Activated naive CD8-positive, alpha-beta T cell treated with anti-CD3 and anti-CD28 coated beads for 36 hours (primary cell): ENCODE measurements at regions not wholly inside any gene's neighbourhood (a gene's known extent, or its start where the extent isn't known, plus 50 kb on each side); places are given as distances from the start of the nearest gene placed in this dataset.

ENCODE experiments used
- DNase-seq: peaks from one replicate; pipeline ENCODE4 v3.0.0; 2021
- H3K27ac Mint-ChIP-seq: one replicate; pipeline ENCODE4 v1.8.0; 2022; ENCODE audit warnings: mild to moderate bottlenecking, moderate library complexity, mixed read lengths
- H3K27me3 Mint-ChIP-seq: one replicate; pipeline ENCODE4 v1.8.0; 2022; ENCODE audit warnings: mild to moderate bottlenecking, mixed read lengths
- H3K36me3 Mint-ChIP-seq: one replicate; pipeline ENCODE4 v1.8.0; 2021; ENCODE audit warnings: mild to moderate bottlenecking, mixed read lengths
- H3K4me1 Mint-ChIP-seq: one replicate; pipeline ENCODE4 v1.8.0; 2021; ENCODE audit warnings: mixed read lengths
- H3K4me3 Mint-ChIP-seq: one replicate; pipeline ENCODE4 v1.8.0; 2022; ENCODE audit warnings: mild to moderate bottlenecking, moderate library complexity, mixed read lengths
- H3K9me3 Mint-ChIP-seq: one replicate; pipeline ENCODE4 v1.8.0; 2022; ENCODE audit warnings: mixed read lengths

DNA sequence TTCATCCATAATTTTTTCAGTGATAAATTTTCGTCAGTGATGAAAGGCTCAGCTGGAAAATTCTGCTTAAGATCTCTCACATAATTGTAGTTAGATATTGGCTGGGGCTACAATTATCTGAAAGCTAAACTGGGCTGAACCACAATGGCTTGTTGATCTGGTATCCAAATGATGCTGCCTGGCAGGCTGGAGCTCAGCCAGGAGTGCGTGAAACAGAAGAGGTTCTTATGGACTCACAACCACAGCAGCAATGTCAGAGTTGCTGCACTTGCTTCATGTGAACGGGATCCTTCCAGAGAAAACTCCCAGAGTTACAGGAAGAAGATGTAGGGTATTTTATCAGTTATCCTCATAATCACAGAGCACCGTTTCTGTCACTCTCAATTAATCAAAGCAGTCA lies 533.2 kb upstream of the POM121L12 start:
- Mint-ChIP-seq H3K4me1 (no peaks in the 10 kb centered on the region), H3K36me3 (no peaks in the 10 kb centered on the region), H3K4me3 (no peak overlapping the region)

DNA sequence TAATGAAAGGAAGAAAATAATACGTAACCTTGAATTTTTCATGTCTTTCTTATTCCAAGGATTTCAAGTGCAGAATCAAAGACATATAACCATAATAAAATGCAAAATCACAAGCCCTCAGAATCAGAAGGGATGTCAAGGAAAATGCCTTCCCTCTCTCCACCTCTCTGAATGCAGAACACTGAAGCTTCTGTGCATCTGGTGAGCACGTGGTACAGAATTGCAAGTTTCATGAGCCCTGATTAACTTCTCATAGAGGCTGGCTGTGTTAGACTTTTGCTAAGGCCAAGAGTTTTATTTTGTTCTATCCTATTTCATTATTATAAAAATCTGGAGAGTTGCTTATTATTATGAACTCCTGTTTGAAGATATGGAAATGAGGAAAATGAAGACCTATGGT lies 533.7 kb upstream of the POM121L12 start:
- DNase-seq, result no peak
- no peak overlapping the region for H3K27ac Mint-ChIP-seq
- H3K4me3 Mint-ChIP-seq, result no peak overlapping the region
- H3K36me3 Mint-ChIP-seq, result no peaks in the 10 kb centered on the region
- H3K9me3 Mint-ChIP-seq, result no peaks in the 10 kb centered on the region
- H3K27me3 Mint-ChIP-seq, result no peaks in the 10 kb centered on the region
- H3K4me1 Mint-ChIP-seq, result no peaks in the 10 kb centered on the region

More for the DNA sequence above, 533.2 kb upstream of the POM121L12 start:
- H3K9me3 Mint-ChIP-seq, result no peaks in the 10 kb centered on the region
- no peak for DNase-seq
- no peak overlapping the region for H3K27ac Mint-ChIP-seq
- no peaks in the 10 kb centered on the region for H3K27me3 Mint-ChIP-seq

DNA sequence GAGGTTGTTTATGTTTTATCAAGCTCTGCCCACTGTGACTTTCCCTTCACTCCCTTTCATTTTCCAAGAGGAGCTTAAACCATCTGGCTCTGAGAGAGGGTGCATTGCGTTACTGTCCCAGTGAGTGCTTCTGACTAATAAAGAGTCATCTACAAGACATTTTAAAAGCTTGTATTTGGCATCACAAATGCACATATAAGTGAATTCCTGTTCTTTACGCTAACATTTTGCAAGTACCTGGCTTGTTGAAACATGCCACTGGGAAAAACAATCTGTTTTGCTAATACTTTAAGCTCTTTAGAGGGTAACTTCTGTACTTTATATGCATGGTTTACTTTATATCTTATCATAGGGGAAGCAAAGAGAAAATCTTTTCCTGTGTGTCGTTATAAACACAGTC lies 534.6 kb upstream of the POM121L12 start:
- Mint-ChIP-seq H3K9me3 (no peaks in the 10 kb centered on the region), H3K4me3 (no peak overlapping the region), H3K27ac (no peak overlapping the region), H3K27me3 (no peaks in the 10 kb centered on the region), H3K4me1 (no peaks in the 10 kb centered on the region), H3K36me3 (no peaks in the 10 kb centered on the region)
- DNase-seq, result no peak

GRCh38 chr7:52498366-52498765 lies 537.1 kb upstream of the POM121L12 start:
- no peak for DNase-seq
- Mint-ChIP-seq H3K4me1 (no peaks in the 10 kb centered on the region), H3K36me3 (no peaks in the 10 kb centered on the region), H3K27me3 (no peaks in the 10 kb centered on the region), H3K27ac (no peak overlapping the region), H3K4me3 (no peak overlapping the region), H3K9me3 (no peaks in the 10 kb centered on the region)

DNA sequence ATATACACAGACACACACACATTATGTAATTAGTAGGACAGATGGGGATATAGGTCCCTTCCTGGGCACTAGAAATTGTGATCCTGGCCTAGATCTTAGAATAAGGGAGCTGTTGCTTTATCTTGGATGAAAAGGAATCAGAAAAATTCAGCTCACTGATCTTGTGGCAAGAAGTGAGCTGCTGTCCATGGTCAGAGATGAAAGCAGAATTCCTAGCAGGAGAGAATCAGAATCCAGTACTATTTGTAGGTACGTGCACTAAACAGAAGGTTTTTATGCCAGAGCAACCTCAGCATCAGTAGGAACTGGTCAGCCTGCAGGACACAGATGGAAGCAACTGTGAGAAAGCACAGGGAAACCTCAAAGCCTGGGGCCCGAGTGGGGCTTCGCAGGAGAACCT lies 549.2 kb upstream of the POM121L12 start:
- H3K27ac Mint-ChIP-seq, result no peak overlapping the region
- no peaks in the 10 kb centered on the region for H3K27me3 Mint-ChIP-seq
- H3K4me3 Mint-ChIP-seq, result no peak overlapping the region
- no peaks in the 10 kb centered on the region for H3K4me1 Mint-ChIP-seq
- no peaks in the 10 kb centered on the region for H3K9me3 Mint-ChIP-seq
- H3K36me3 Mint-ChIP-seq, result no peaks in the 10 kb centered on the region
- no peak for DNase-seq

- no peak overlapping the region for H3K4me3 Mint-ChIP-seq
- H3K36me3 Mint-ChIP-seq, result no peaks in the 10 kb centered on the region
- no peaks in the 10 kb centered on the region for H3K27me3 Mint-ChIP-seq
- H3K4me1 Mint-ChIP-seq, result no peaks in the 10 kb centered on the region
- no peaks in the 10 kb centered on the region for H3K9me3 Mint-ChIP-seq
- H3K27ac Mint-ChIP-seq, result no peak overlapping the region
- DNase-seq, result no peak
These were observed 553.4 kb upstream of the POM121L12 start for GRCh38 chr7:52482076-52482475.

DNA sequence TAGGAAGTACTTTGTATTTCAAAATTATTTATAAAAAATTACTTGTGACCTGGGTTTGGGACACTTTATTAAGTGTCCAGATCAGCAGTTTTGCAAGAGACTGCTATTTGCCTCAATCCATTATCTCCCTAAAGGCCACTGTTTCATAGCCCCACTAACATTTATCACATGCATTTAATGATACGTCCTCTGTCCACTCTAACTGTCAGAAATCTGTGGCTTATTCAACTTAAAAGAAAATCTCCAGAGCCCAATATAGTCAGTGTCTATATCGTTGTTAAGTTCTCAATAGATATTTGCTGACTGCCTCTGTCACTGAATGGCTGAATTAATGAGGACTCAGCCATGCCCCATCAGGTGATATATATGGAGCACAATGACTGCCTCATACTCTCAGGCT lies 553.9 kb upstream of the POM121L12 start:
- DNase-seq, result no peak
- H3K4me3 Mint-ChIP-seq, result no peak overlapping the region
- H3K36me3 Mint-ChIP-seq, result no peaks in the 10 kb centered on the region
- no peak overlapping the region for H3K27ac Mint-ChIP-seq
- no peaks in the 10 kb centered on the region for H3K27me3 Mint-ChIP-seq
- no peaks in the 10 kb centered on the region for H3K4me1 Mint-ChIP-seq
- no peaks in the 10 kb centered on the region for H3K9me3 Mint-ChIP-seq

DNA sequence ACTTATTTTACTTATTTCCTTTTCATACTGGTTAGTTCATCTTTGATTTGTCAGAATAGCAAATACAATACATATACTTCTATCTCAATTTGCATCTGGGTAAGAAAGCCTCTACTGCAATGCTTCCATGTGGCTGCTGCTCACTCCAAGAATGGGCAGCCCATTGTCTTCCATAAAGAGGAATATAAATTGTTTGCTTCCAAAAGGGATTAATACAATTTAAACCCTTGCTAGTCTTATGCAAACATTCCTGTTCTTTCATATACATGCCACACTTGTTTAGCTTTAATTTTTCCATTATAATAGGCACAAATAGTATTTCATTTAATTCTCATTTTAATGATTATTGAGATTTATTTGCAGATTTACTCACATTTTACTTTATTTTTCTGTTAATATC lies 555.4 kb upstream of the POM121L12 start:
- Mint-ChIP-seq H3K9me3 (peaks cover 4% of the 10 kb centered on the region), H3K4me1 (no peaks in the 10 kb centered on the region), H3K36me3 (no peaks in the 10 kb centered on the region), H3K27me3 (no peaks in the 10 kb centered on the region), H3K4me3 (no peak overlapping the region), H3K27ac (no peak overlapping the region)
- DNase-seq, result no peak

DNA sequence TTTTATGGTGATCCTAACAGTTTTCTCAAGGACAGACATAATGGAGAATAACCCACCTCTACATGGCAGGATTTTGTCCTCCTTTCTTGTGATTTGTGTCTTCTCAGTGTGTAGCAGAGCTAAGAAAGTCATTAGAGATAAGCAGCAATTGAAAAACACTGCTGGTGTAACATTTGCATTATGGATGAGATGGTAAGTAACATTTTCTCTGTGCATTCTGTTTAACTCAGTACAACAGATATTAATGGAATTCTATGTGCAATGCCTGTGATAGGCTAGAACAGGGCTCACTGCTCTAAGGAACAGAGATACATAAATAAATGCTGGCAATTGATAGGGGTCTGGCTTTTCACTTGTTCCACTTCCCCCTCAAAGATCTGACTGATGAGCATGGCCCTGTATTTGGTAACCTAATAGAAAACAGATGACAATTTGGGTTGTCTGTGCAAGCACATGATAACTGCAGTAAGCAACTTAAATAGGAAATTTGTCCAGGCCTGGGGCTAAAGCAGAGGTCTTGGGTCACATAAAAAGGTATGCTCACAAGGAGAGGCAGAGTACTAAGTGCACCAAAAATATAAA lies 560.3 kb upstream of the POM121L12 start:
- Mint-ChIP-seq H3K36me3 (no peaks in the 10 kb centered on the region), H3K4me3 (no peak overlapping the region), H3K9me3 (peaks cover 9% of the 10 kb centered on the region), H3K27ac (no peak overlapping the region), H3K4me1 (no peaks in the 10 kb centered on the region), H3K27me3 (no peaks in the 10 kb centered on the region)
- DNase-seq, result no peak

- no peaks in the 10 kb centered on the region for H3K27me3 Mint-ChIP-seq
- no peaks in the 10 kb centered on the region for H3K4me1 Mint-ChIP-seq
These were observed 561.7 kb upstream of the POM121L12 start for GRCh38 chr7:52473756-52474155.

DNA sequence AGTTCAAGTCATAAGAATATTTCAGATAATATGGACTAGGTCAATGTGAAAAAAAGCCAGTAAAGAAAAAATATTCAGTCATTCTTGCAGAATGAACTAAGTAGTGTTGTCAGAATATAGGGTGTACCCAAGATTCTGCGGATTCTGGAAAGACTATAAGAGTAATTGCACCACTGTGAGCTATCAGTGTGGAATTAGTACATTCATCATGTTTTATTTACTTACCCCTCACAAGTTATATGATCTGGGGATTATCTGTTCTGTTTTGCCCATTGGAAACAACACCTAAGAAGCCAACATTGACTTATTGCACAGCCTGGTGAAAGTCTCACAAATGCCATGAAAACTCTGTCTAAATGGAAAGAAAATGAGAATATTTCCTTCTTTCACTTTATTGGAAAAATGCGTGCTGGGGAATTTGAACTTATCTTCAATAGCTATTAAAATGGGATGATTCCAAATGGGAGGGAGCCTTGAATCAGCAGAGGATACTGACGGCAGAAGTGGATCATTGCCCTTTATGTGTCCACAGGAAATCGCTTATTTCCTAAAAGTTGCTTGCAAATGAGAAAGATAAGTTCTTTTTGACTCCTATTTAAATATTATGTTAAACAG lies 563.3 kb upstream of the POM121L12 start:
- peaks cover 14% of the 10 kb centered on the region for H3K9me3 Mint-ChIP-seq
- no peaks in the 10 kb centered on the region for H3K4me1 Mint-ChIP-seq
- H3K36me3 Mint-ChIP-seq, result no peaks in the 10 kb centered on the region
- no peak overlapping the region for H3K4me3 Mint-ChIP-seq
- no peak overlapping the region for H3K27ac Mint-ChIP-seq
- no peaks in the 10 kb centered on the region for H3K27me3 Mint-ChIP-seq
- no peak for DNase-seq

More at GRCh38 chr7:52473756-52474155, 561.7 kb upstream of the POM121L12 start:
- no peak for DNase-seq
- Mint-ChIP-seq H3K27ac (no peak overlapping the region), H3K36me3 (no peaks in the 10 kb centered on the region), H3K4me3 (no peak overlapping the region), H3K9me3 (peaks cover 14% of the 10 kb centered on the region)

- peaks cover 13% of the 10 kb centered on the region for H3K9me3 Mint-ChIP-seq
- H3K27ac Mint-ChIP-seq, result no peak overlapping the region
- H3K4me3 Mint-ChIP-seq, result no peak overlapping the region
- H3K4me1 Mint-ChIP-seq, result no peaks in the 10 kb centered on the region
- no peak for DNase-seq
- no peaks in the 10 kb centered on the region for H3K27me3 Mint-ChIP-seq
- H3K36me3 Mint-ChIP-seq, result no peaks in the 10 kb centered on the region
These were observed 570.2 kb upstream of the POM121L12 start for GRCh38 chr7:52465216-52465615.

DNA sequence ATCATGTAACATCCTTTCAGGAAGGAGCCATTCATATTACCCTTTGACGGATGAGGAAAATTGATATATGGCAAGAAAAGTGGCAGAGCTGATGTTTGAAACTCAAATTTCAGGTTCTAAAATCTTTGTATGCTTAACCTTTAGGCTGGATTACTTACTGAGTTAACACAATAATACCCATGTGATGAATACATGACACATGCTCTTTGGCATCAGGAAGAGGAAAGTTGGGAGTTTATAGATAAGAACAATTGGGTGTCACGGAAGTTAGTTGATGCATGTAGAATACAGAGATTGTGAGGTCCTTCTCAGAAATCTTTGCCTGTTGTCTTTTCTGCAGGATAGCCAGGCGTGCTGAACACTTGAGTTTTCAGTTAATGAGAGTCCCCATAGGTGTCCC lies 572.1 kb upstream of the POM121L12 start:
- H3K36me3 Mint-ChIP-seq, result no peaks in the 10 kb centered on the region
- H3K4me1 Mint-ChIP-seq, result no peaks in the 10 kb centered on the region
- no peak overlapping the region for H3K27ac Mint-ChIP-seq
- DNase-seq, result no peak
- no peak overlapping the region for H3K4me3 Mint-ChIP-seq
- H3K9me3 Mint-ChIP-seq, result peaks cover 7% of the 10 kb centered on the region
- no peaks in the 10 kb centered on the region for H3K27me3 Mint-ChIP-seq

- no peak overlapping the region for H3K4me3 Mint-ChIP-seq
- H3K27ac Mint-ChIP-seq, result no peak overlapping the region
- no peaks in the 10 kb centered on the region for H3K36me3 Mint-ChIP-seq
- H3K27me3 Mint-ChIP-seq, result no peaks in the 10 kb centered on the region
- H3K4me1 Mint-ChIP-seq, result no peaks in the 10 kb centered on the region
- peaks cover 7% of the 10 kb centered on the region for H3K9me3 Mint-ChIP-seq
- DNase-seq, result no peak
These were observed 573.0 kb upstream of the POM121L12 start for GRCh38 chr7:52462474-52462873.

DNA sequence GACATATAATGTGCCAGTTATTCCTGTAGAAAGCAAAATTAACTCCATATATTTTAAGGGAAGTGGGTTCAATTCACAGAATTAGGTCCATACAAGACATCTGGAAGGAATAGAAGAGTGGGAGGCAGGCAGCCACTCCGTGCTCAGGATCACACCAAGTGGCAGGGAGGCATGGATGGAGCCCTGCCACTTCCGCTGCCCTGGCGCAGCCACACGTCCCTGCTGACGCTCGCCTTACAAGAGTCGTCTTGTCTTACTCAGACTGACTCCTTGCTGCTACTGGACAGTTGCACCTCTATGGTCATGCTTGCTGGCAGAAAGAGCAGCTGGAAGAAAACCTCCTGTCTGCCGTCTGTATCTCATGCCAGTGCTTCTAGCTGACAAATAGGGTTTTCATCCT lies 579.9 kb upstream of the POM121L12 start:
- H3K9me3 Mint-ChIP-seq, result peaks cover 4% of the 10 kb centered on the region
- H3K27me3 Mint-ChIP-seq, result no peaks in the 10 kb centered on the region
- no peak overlapping the region for H3K27ac Mint-ChIP-seq
- no peak overlapping the region for H3K4me3 Mint-ChIP-seq
- H3K4me1 Mint-ChIP-seq, result no peaks in the 10 kb centered on the region
- DNase-seq, result no peak
- H3K36me3 Mint-ChIP-seq, result no peaks in the 10 kb centered on the region

GRCh38 chr7:52450816-52451215 lies 584.6 kb upstream of the POM121L12 start:
- H3K4me1 Mint-ChIP-seq, result no peaks in the 10 kb centered on the region
- no peak overlapping the region for H3K27ac Mint-ChIP-seq
- H3K4me3 Mint-ChIP-seq, result no peak overlapping the region
- no peaks in the 10 kb centered on the region for H3K27me3 Mint-ChIP-seq
- no peaks in the 10 kb centered on the region for H3K36me3 Mint-ChIP-seq
- DNase-seq, result no peak
- H3K9me3 Mint-ChIP-seq, result peaks cover 6% of the 10 kb centered on the region
